SK-N-SH treated with all-trans-retinoic acid at 6 μM for 48 hours (cell line): ENCODE measurements at regions not wholly inside any gene's neighbourhood (a gene's known extent, or its start where the extent isn't known, plus 50 kb on each side); places are given as distances from the start of the nearest gene placed in this dataset.

ENCODE experiments used
- ATAC-seq: fragments of 200-7000 bp; cut with Tn5 transposase; 3 replicates; pipeline ENCODE4 v1.9.1; 2020; ENCODE audit warnings: mild to moderate bottlenecking, moderate library complexity
- ARNTL ChIP-seq: fragments of 450-650 bp; formaldehyde crosslinking; IDR thresholded peaks from 2 replicates; pipeline ENCODE4 v1.5.0; 2020; ENCODE audit warnings: low read depth, mild to moderate bottlenecking, moderate library complexity, borderline replicate concordance
- BACH2 ChIP-seq: fragments of 250-450 bp; sonication (Bioruptor Pico); IDR thresholded peaks from 2 replicates; pipeline ENCODE4 v1.9.0; 2021; ENCODE audit warnings: mild to moderate bottlenecking, borderline replicate concordance
- CREB5 ChIP-seq: fragments of 250-450 bp; sonication (Bioruptor Pico); IDR thresholded peaks from 2 replicates; pipeline ENCODE4 v1.5.1; 2020; ENCODE audit warnings: low read depth, mild to moderate bottlenecking, moderate library complexity
- CSDC2 ChIP-seq: fragments of 250-450 bp; sonication (Bioruptor Pico); IDR thresholded peaks from 2 replicates; pipeline ENCODE4 v1.5.0; 2020; ENCODE audit warnings: mild to moderate bottlenecking, moderate library complexity
- ESRRG ChIP-seq: fragments of 250-450 bp; sonication (Bioruptor Pico); IDR thresholded peaks from 2 replicates; pipeline ENCODE4 v1.6.1; 2021; ENCODE audit warnings: mild to moderate bottlenecking
- ISL1 ChIP-seq: fragments of 250-450 bp; sonication (Bioruptor Pico); IDR thresholded peaks from 2 replicates; pipeline ENCODE4 v2.1.2; 2022; ENCODE audit warnings: mild to moderate bottlenecking, moderate library complexity
- OSR1 ChIP-seq: fragments of 250-450 bp; sonication (Bioruptor Pico); IDR thresholded peaks from 2 replicates; pipeline ENCODE4 v1.8.0; 2022; ENCODE audit warnings: moderate library complexity, mild to moderate bottlenecking, inconsistent platforms
- PPARA ChIP-seq: fragments of 250-450 bp; sonication (Bioruptor Pico); IDR thresholded peaks from 2 replicates; pipeline ENCODE4 v1.5.0; 2020; ENCODE audit warnings: mild to moderate bottlenecking, borderline replicate concordance
- RARB ChIP-seq: fragments of 250-450 bp; sonication (Bioruptor Pico); IDR thresholded peaks from 2 replicates; pipeline ENCODE4 v1.8.0; 2021; ENCODE audit warnings: mild to moderate bottlenecking, moderate library complexity
- SNAI2 ChIP-seq: fragments of 250-450 bp; sonication (Bioruptor Pico); IDR thresholded peaks from 2 replicates; pipeline ENCODE4 v1.5.0; 2020; ENCODE audit warnings: mild to moderate bottlenecking, moderate library complexity
- TCF4 ChIP-seq: fragments of 250-450 bp; sonication (Bioruptor Pico); IDR thresholded peaks from 2 replicates; pipeline ENCODE4 v1.8.0; 2021; ENCODE audit warnings: mild to moderate bottlenecking, moderate library complexity, borderline replicate concordance
- TOX ChIP-seq: fragments of 250-450 bp; sonication (Bioruptor Pico); IDR thresholded peaks from 2 replicates; pipeline ENCODE4 v1.8.0; 2021; ENCODE audit warnings: mild to moderate bottlenecking, moderate library complexity, borderline replicate concordance
- ZC3H10 ChIP-seq: fragments of 250-450 bp; sonication (Bioruptor Pico); IDR thresholded peaks from 2 replicates; pipeline ENCODE4 v1.5.1; 2021; ENCODE audit warnings: mild to moderate bottlenecking, moderate library complexity
- ZFP3 ChIP-seq: fragments of 250-450 bp; sonication (Bioruptor Pico); IDR thresholded peaks from 2 replicates; pipeline ENCODE4 v1.5.0; 2020; ENCODE audit warnings: mild to moderate bottlenecking, moderate library complexity
- ZFP30 ChIP-seq: fragments of 450-650 bp; formaldehyde crosslinking; IDR thresholded peaks from 2 replicates; pipeline ENCODE4 v1.5.0; 2022; ENCODE audit warnings: mild to moderate bottlenecking, moderate library complexity
- ZNF565 ChIP-seq: fragments of 450-650 bp; formaldehyde crosslinking; conservative IDR thresholded peaks from 2 replicates; pipeline ENCODE4 v1.5.0; 2020; ENCODE audit warnings: low read depth, mild to moderate bottlenecking, moderate library complexity
- ZNF70 ChIP-seq: fragments of 450-650 bp; formaldehyde crosslinking; IDR thresholded peaks from 2 replicates; pipeline ENCODE4 v1.5.0; 2020; ENCODE audit warnings: mild to moderate bottlenecking, moderate library complexity
- ZNF8 ChIP-seq: fragments of 450-650 bp; formaldehyde crosslinking; IDR thresholded peaks from 2 replicates; pipeline ENCODE4 v1.5.0; 2020; ENCODE audit warnings: mild to moderate bottlenecking, moderate library complexity
- TF ChIP-seq, protein P1 (sequence below): fragments of 250-450 bp; sonication (Bioruptor Pico); IDR thresholded peaks from 2 replicates; pipeline ENCODE4 v1.8.0; 2021; ENCODE audit warnings: low read depth, mild to moderate bottlenecking, moderate library complexity, borderline replicate concordance
- TF ChIP-seq, protein P2 (sequence below): fragments of 250-450 bp; sonication (Bioruptor Pico); IDR thresholded peaks from 2 replicates; pipeline ENCODE4 v1.8.0; 2020; ENCODE audit warnings: mild to moderate bottlenecking, moderate library complexity, borderline replicate concordance

DNA sequence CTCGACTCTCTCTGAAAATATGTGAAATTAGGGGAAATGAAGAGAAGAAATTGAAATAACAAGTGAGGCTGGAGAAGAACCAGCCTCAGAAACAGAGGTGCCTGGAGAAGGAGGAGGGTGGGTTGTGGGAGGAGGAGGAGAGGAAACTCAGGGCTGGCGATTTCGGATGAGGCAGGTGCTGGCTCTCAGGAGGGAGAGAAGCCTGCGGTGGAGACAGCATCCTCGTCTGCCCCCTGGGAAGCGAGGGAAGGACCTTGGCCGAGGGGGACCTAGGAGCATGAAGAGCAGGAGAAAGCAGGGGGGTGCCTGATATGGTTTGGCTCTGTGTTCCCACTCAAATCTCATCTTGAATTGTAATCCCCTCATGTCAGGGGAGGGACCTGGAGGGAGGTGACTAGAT is 264.7 kb upstream of the TNRC6C start:
- TF ChIP-seq ZFP30 (CRISPR knock-in tag), result no peak
- TF ChIP-seq OSR1 (CRISPR knock-in tag), result no peak
- TF ChIP-seq, protein P1, sequence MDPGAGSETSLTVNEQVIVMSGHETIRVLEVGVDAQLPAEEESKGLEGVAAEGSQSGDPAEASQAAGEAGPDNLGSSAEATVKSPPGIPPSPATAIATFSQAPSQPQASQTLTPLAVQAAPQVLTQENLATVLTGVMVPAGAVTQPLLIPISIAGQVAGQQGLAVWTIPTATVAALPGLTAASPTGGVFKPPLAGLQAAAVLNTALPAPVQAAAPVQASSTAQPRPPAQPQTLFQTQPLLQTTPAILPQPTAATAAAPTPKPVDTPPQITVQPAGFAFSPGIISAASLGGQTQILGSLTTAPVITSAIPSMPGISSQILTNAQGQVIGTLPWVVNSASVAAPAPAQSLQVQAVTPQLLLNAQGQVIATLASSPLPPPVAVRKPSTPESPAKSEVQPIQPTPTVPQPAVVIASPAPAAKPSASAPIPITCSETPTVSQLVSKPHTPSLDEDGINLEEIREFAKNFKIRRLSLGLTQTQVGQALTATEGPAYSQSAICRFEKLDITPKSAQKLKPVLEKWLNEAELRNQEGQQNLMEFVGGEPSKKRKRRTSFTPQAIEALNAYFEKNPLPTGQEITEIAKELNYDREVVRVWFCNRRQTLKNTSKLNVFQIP, result no peak
- TF ChIP-seq SNAI2 (CRISPR knock-in tag), result no peak
- TF ChIP-seq ZC3H10 (CRISPR knock-in tag), result no peak
- TF ChIP-seq, protein P2, sequence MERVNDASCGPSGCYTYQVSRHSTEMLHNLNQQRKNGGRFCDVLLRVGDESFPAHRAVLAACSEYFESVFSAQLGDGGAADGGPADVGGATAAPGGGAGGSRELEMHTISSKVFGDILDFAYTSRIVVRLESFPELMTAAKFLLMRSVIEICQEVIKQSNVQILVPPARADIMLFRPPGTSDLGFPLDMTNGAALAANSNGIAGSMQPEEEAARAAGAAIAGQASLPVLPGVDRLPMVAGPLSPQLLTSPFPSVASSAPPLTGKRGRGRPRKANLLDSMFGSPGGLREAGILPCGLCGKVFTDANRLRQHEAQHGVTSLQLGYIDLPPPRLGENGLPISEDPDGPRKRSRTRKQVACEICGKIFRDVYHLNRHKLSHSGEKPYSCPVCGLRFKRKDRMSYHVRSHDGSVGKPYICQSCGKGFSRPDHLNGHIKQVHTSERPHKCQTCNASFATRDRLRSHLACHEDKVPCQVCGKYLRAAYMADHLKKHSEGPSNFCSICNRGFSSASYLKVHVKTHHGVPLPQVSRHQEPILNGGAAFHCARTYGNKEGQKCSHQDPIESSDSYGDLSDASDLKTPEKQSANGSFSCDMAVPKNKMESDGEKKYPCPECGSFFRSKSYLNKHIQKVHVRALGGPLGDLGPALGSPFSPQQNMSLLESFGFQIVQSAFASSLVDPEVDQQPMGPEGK (CRISPR knock-in tag), result no peak
- no peak for ATAC-seq

DNA sequence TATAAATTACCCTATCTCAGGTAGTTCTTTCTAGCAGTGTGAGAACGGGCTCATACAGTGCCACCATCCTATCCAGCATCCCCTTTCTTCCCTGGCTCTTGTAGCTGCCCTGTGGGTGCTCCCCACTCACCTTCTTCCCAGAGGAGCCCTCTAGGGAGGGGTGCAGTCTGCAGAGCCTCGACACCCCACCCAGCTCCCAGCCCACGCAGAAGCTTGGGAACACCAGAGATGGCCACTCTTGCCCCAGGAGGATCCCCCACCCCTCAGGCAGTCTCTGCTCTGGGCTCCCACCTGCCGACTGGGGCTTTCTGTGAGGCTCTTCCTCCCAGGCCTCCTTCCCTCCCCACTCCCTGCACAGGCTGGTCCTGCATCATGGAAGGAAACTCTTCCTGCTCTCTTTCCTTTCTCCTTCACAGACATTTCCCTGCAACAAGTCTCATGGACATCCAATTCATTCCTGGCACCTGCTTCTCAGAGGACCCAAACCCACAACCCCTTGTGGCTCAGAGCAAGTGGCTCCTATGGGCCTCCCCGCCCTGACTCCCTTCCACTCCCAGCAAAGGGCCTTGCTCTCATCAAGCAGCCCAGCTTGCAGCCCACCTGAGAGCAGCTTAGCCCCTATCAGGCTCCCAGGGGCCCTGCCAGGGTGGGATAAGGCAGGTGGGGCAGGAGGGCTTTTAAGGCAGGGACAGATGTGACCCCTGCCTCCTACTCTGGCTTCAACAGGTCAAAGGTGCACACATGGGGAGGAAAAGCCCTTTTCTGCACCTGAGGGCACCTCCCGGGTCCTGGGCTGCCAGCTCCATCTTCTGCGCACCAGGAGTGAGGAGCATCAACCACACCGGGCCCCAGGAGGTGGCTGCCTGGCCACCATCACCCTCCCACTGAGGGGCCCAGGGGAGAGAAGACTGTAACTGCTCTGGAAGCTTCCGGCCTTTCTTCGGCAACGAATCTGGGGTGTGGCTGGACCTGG is 263.8 kb upstream of the TNRC6C start:
- TF ChIP-seq ISL1 (CRISPR knock-in tag) (no peak), ARNTL (no peak), ESRRG (CRISPR knock-in tag) (no peak), ZNF70 (CRISPR knock-in tag) (no peak), PPARA (CRISPR knock-in tag) (no peak), TOX (CRISPR knock-in tag) (no peak), ZNF565 (no peak)
- ATAC-seq, result no peak

GRCh38 chr17:77695386-77695785 is 263.1 kb upstream of the TNRC6C start:
- ATAC-seq, result no peak
- TF ChIP-seq, protein P1, result no peak
- no peak for TF ChIP-seq ZFP3 (CRISPR knock-in tag)
- no peak for TF ChIP-seq ISL1 (CRISPR knock-in tag)
- TF ChIP-seq TCF4 (CRISPR knock-in tag), result no peak
- no peak for TF ChIP-seq RARB
- no peak for TF ChIP-seq ZC3H10 (CRISPR knock-in tag)
- TF ChIP-seq SNAI2 (CRISPR knock-in tag), result no peak
- no peak for TF ChIP-seq BACH2
- no peak for TF ChIP-seq ESRRG (CRISPR knock-in tag)
- no peak for TF ChIP-seq PPARA (CRISPR knock-in tag)
- no peak for TF ChIP-seq ZFP30 (CRISPR knock-in tag)
- TF ChIP-seq TOX (CRISPR knock-in tag), result no peak
- no peak for TF ChIP-seq CREB5 (CRISPR knock-in tag)
- no peak for TF ChIP-seq CSDC2 (CRISPR knock-in tag)
- TF ChIP-seq ZNF565, result no peak
- no peak for TF ChIP-seq ZNF8 (CRISPR knock-in tag)
- TF ChIP-seq, protein P2 (CRISPR knock-in tag), result no peak
- TF ChIP-seq, all 23 proteins: peak for 0
